H1 (cell line): ENCODE measurements at regions not wholly inside any gene's neighbourhood (a gene's known extent, or its start where the extent isn't known, plus 50 kb on each side); places are given as distances from the start of the nearest gene placed in this dataset.

Source experiments
- CTCF ChIA-PET: fragments of 300-600 bp; sonication (Branson Sonifier 250); formaldehyde crosslinking; loops from one replicate; lab custom pipeline; 2021; ENCODE audit not compliant: partially characterized antibody; lab: Charles Lee
- POLR2A ChIA-PET: fragments of 300-600 bp; sonication (Branson Sonifier 250); formaldehyde crosslinking; loops from one replicate; lab custom pipeline; 2021; ENCODE audit warnings: inconsistent platforms; ENCODE audit not compliant: partially characterized antibody; lab: Charles Lee
- DNase-seq, 2 experiments: peaks; one replicate each; pipeline versions ENCODE4 v3.0.0 to v3.0.0-alpha.2; 2010 to 2022; ENCODE audit warnings: low spot score in 2 of 2, low read depth in 1 of 2, mixed read lengths in 1 of 2
- FAIRE-seq: peaks from 2 replicates; lab custom pipeline; 2011; peaks lifted over from hg19 to GRCh38; lab: Jason Lieb, UNC
- H2AFZ ChIP-seq: 2 replicates; pipeline ENCODE4 v1.8.1; 2012; ENCODE audit warnings: low read length, inconsistent platforms
- H2AK5ac ChIP-seq: 2 replicates; pipeline ENCODE4 v1.6.1; 2013; ENCODE audit warnings: low read depth, low read length
- H2BK120ac ChIP-seq: replicated peaks from 2 replicates; pipeline ENCODE3; 2013; ENCODE audit warnings: low read depth, low read length, inconsistent platforms
- H2BK12ac ChIP-seq: 2 replicates; pipeline ENCODE4 v1.6.1; 2013; ENCODE audit warnings: low read depth, low read length
- H2BK15ac ChIP-seq: 2 replicates; pipeline ENCODE4 v1.6.1; 2013; ENCODE audit warnings: low read length
- H2BK20ac ChIP-seq: 2 replicates; pipeline ENCODE4 v1.6.1; 2013; ENCODE audit warnings: low read length
- H2BK5ac ChIP-seq: 2 replicates; pipeline ENCODE4 v1.6.1; 2013; ENCODE audit warnings: low read depth, low read length
- H3K14ac ChIP-seq: 2 replicates; pipeline ENCODE4 v1.6.1; 2013; ENCODE audit warnings: inconsistent platforms; ENCODE audit not compliant: insufficient read length
- H3K18ac ChIP-seq: 2 replicates; pipeline ENCODE4 v1.6.1; 2013; ENCODE audit warnings: low read length; ENCODE audit errors: extremely low read depth
- H3K23ac ChIP-seq: 2 replicates; pipeline ENCODE4 v1.6.1; 2013; ENCODE audit warnings: inconsistent platforms; ENCODE audit not compliant: insufficient read length
- H3K23me2 ChIP-seq: 2 replicates; pipeline ENCODE4 v1.6.1; 2013; ENCODE audit warnings: low read depth, low read length
- H3K27ac ChIP-seq: 2 replicates; pipeline ENCODE4 v1.6.1; 2011; ENCODE audit warnings: low read depth, low read length, inconsistent platforms
- H3K27me3 ChIP-seq, 4 experiments: replicated peaks in 1 of 4; 1 replicate in 1 of 4; 2 replicates in 3 of 4; pipeline versions ENCODE4 v1.6.1 to v1.8.1; 2011 to 2013; ENCODE audit warnings: low read length in 3 of 4, mild to moderate bottlenecking in 3 of 4, inconsistent platforms in 2 of 4, mixed read lengths in 2 of 4, moderate library complexity in 1 of 4; ENCODE audit not compliant: control insufficient read depth in 3 of 4, insufficient read depth in 3 of 4; ENCODE audit errors: extremely low read depth in 1 of 4
- H3K36me3 ChIP-seq, 4 experiments: 2 replicates each; pipeline versions ENCODE4 v1.6.1 to v1.8.1; 2011 to 2013; ENCODE audit warnings: mild to moderate bottlenecking in 4 of 4, low read length in 3 of 4, moderate library complexity in 2 of 4, control low read depth in 1 of 4, inconsistent platforms in 1 of 4; ENCODE audit not compliant: insufficient read depth in 4 of 4, control insufficient read depth in 2 of 4
- H3K4ac ChIP-seq: replicated peaks from 2 replicates; pipeline ENCODE3; 2013; ENCODE audit warnings: low read length, low read depth, mixed read lengths, inconsistent platforms; ENCODE audit not compliant: insufficient read length
- H3K4me1 ChIP-seq, 4 experiments: replicated peaks in 1 of 4; 1 replicate in 1 of 4; 2 replicates in 3 of 4; pipeline versions ENCODE4 v1.6.1 to v1.8.1; 2011 to 2013; ENCODE audit warnings: low read length in 3 of 4, inconsistent platforms in 2 of 4, mixed read lengths in 1 of 4; ENCODE audit not compliant: insufficient read depth in 4 of 4, control insufficient read depth in 3 of 4
- H3K4me2 ChIP-seq, 2 experiments: 2 replicates each; pipeline versions ENCODE4 v1.6.1 to v1.8.1; 2011 to 2013; ENCODE audit warnings: low read depth in 2 of 2, low read length in 2 of 2, control low read depth in 1 of 2, inconsistent platforms in 1 of 2, mild to moderate bottlenecking in 1 of 2; ENCODE audit not compliant: insufficient read depth in 1 of 2
- H3K4me3 ChIP-seq, 4 experiments: fragments of 200-600, 300-600 bp in 1 of 4; sonication (generic), shearing (Covaris generic), sonication (Bioruptor Twin) in 1 of 4; 2 replicates each; pipeline versions ENCODE4 v1.5.1 to v1.8.1; 2011 to 2016; ENCODE audit warnings: low read length in 4 of 4, low read depth in 3 of 4, control low read depth in 2 of 4, inconsistent platforms in 2 of 4, mild to moderate bottlenecking in 2 of 4, mixed read lengths in 1 of 4, moderate library complexity in 1 of 4; ENCODE audit not compliant: insufficient read depth in 2 of 4; ENCODE audit errors: extremely low read depth in 1 of 4
- H3K56ac ChIP-seq: replicated peaks from 2 replicates; pipeline ENCODE3; 2013; ENCODE audit warnings: low read depth, mild to moderate bottlenecking, mixed read lengths, low read length, inconsistent platforms; ENCODE audit not compliant: insufficient read length
- H3K79me1 ChIP-seq: 2 replicates; pipeline ENCODE4 v1.6.1; 2013; ENCODE audit warnings: low read depth, low read length, control low read depth
- H3K79me2 ChIP-seq, 2 experiments: 2 replicates each; pipeline versions ENCODE4 v1.6.1 to v1.8.1; 2012 to 2013; ENCODE audit warnings: low read length in 2 of 2, mild to moderate bottlenecking in 2 of 2, inconsistent platforms in 1 of 2; ENCODE audit not compliant: insufficient read depth in 2 of 2, control insufficient read depth in 1 of 2
- H3K9ac ChIP-seq, 4 experiments: replicated peaks in 1 of 4; 1 replicate in 1 of 4; 2 replicates in 3 of 4; pipeline versions ENCODE4 v1.6.1 to v1.8.1; 2011 to 2013; ENCODE audit warnings: low read depth in 3 of 4, low read length in 3 of 4, control low read depth in 2 of 4, mild to moderate bottlenecking in 2 of 4, moderate library complexity in 2 of 4, inconsistent platforms in 1 of 4; ENCODE audit errors: extremely low read depth in 1 of 4
- H3K9me3 ChIP-seq, 2 experiments: 2 replicates each; pipeline versions ENCODE4 v1.6.1 to v1.8.1; 2012 to 2013; ENCODE audit warnings: mild to moderate bottlenecking in 2 of 2, moderate library complexity in 2 of 2, control low read depth in 1 of 2, inconsistent platforms in 1 of 2, low read depth in 1 of 2, low read length in 1 of 2, mixed read lengths in 1 of 2; ENCODE audit not compliant: insufficient read depth in 2 of 2
- H4K20me1 ChIP-seq, 2 experiments: replicated peaks in 1 of 2; 2 replicates each; pipeline versions ENCODE3 to v1.8.1; 2011 to 2013; ENCODE audit warnings: inconsistent platforms in 2 of 2, low read length in 2 of 2, mild to moderate bottlenecking in 1 of 2; ENCODE audit not compliant: insufficient read depth in 2 of 2, control insufficient read depth in 1 of 2
- H4K5ac ChIP-seq: 2 replicates; pipeline ENCODE4 v1.6.1; 2013; ENCODE audit warnings: low read length, low read depth, mixed read lengths, inconsistent platforms; ENCODE audit not compliant: insufficient read length
- H4K8ac ChIP-seq: 2 replicates; pipeline ENCODE4 v1.8.0; 2013; ENCODE audit warnings: mild to moderate bottlenecking, moderate library complexity, low read length, inconsistent platforms; ENCODE audit not compliant: insufficient read depth; ENCODE audit errors: extremely low read depth
- H4K91ac ChIP-seq: replicated peaks from 2 replicates; pipeline ENCODE3; 2013; ENCODE audit warnings: low read length, mixed read lengths, inconsistent platforms; ENCODE audit not compliant: insufficient read length
- ATF2 ChIP-seq: IDR thresholded peaks from 2 replicates; pipeline ENCODE4 v1.6.1; 2012; ENCODE audit warnings: low read length, inconsistent platforms
- CBX8 ChIP-seq: fragments of 300-800, 300-1000 bp; sonication (generic); IDR thresholded peaks from 2 replicates; pipeline ENCODE4 v1.7.1; 2016; ENCODE audit warnings: low read depth, low read length, borderline replicate concordance
- CHD1 ChIP-seq: IDR thresholded peaks from 2 replicates; pipeline ENCODE4 v1.6.1; 2012; ENCODE audit warnings: low read depth, low read length, improper control_type of control experiment
- CHD2 ChIP-seq: IDR thresholded peaks from 2 replicates; pipeline ENCODE4 v1.6.1; 2012; ENCODE audit warnings: low read length, improper control_type of control experiment
- CREB1 ChIP-seq: IDR thresholded peaks from 2 replicates; pipeline ENCODE4 v1.6.1; 2012; ENCODE audit warnings: inconsistent platforms
- EZH2 ChIP-seq: fragments of 200-600 bp; sonication (generic); IDR thresholded peaks from 2 replicates; pipeline ENCODE4 v1.7.1; 2012; ENCODE audit warnings: low read depth, mild to moderate bottlenecking, moderate library complexity, low read length, inconsistent platforms; ENCODE audit not compliant: severe bottlenecking
- HDAC6 ChIP-seq: IDR thresholded peaks from one replicate; pipeline ENCODE4 v1.7.1; 2012; ENCODE audit warnings: low read depth, mild to moderate bottlenecking, inconsistent platforms, low read length, moderate library complexity
- JUN ChIP-seq: IDR thresholded peaks from 2 replicates; pipeline ENCODE4 v1.6.1; 2011; ENCODE audit warnings: low read depth, mild to moderate bottlenecking, improper control_type of control experiment, low read length
- POLR2AphosphoS5 ChIP-seq: IDR thresholded peaks from 2 replicates; pipeline ENCODE4 v1.6.1; 2011; ENCODE audit warnings: low read depth, low read length
- SIRT6 ChIP-seq: IDR thresholded peaks from one replicate; pipeline ENCODE4 v1.7.1; 2012; ENCODE audit warnings: low read length, inconsistent platforms
- TAF1 ChIP-seq: IDR thresholded peaks from 2 replicates; pipeline ENCODE4 v1.6.1; 2011; ENCODE audit warnings: mild to moderate bottlenecking, low read depth, low read length
- TCF12 ChIP-seq: IDR thresholded peaks from 2 replicates; pipeline ENCODE4 v1.6.1; 2011; ENCODE audit warnings: low read depth, mild to moderate bottlenecking, low read length
- WGBS, 2 experiments: shearing (Covaris generic) in 1 of 2; methylation state at CpG; one replicate each; pipeline versions ENCODE4 v1.1.6 to v1.1.7; 2013 to 2015; ENCODE audit warnings: low lambda C conversion rate in 2 of 2, mixed read lengths in 2 of 2, inconsistent platforms in 1 of 2, low coverage in 1 of 2, missing lambda C conversion rate in 1 of 2; ENCODE audit not compliant: insufficient replicate concordance in 2 of 2, insufficient coverage in 1 of 2, insufficient read length in 1 of 2; ENCODE audit errors: extremely low coverage in 1 of 2, missing lambda C conversion rate in 1 of 2; 5-methylcytosine and 5-hydroxymethylcytosine counted together

DNA sequence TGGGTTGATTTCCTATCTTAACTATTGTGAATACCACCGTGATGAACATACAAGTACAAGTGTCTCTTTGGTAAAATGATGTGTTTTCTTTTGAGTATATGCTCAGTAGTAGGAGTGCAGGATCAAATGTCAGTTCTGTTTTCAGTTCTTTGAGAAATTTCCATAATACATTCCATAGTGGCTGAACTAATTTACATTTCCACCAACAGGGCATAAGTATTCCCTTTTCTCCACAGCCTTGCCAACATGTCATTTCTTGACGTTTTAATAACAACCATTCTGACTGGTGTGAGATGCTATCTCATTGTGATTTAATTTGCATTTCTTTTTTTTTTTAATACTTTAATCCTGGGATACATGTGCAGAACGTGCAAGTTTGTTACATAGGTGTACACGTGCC lies 268.8 kb downstream of the CENPW start:
- no peaks in the 10 kb centered on the region for H3K79me1 ChIP-seq
- H2BK12ac ChIP-seq = no peak overlapping the region
- H3K18ac ChIP-seq = no peak overlapping the region
- H2BK15ac ChIP-seq = no peak overlapping the region
- H4K20me1 ChIP-seq = no peaks in the 10 kb centered on the region
- no peak overlapping the region for H4K91ac ChIP-seq
- no peak overlapping the region for H2BK20ac ChIP-seq
- H3K9me3 ChIP-seq = peaks cover 0 to 4% of the 10 kb centered on the region in 2 experiments; a peak in 1 of 4 replicates
- H3K4ac ChIP-seq = no peak overlapping the region
- H3K36me3 ChIP-seq = no peaks in the 10 kb centered on the region
- H3K23me2 ChIP-seq = no peaks in the 10 kb centered on the region
- H3K27ac ChIP-seq = no peak overlapping the region
- no peak overlapping the region for H2BK5ac ChIP-seq
- no peak overlapping the region for H3K14ac ChIP-seq
- H2AFZ ChIP-seq = no peak overlapping the region
- H3K27me3 ChIP-seq = no peaks in the 10 kb centered on the region
- no peak overlapping the region for H4K8ac ChIP-seq
- no peak for FAIRE-seq
- no peak overlapping the region for H2AK5ac ChIP-seq
- ChIA-PET POLR2A (no interaction called here), CTCF (no interaction called here)
- H3K9ac ChIP-seq = no peak overlapping the region
- WGBS, 2 experiments = 91% methylated on average over 4 of the region's 4 CpGs; no CpG with 5 or more reads in 1 of the 2 experiments
- TF ChIP-seq TAF1 (no peak), HDAC6 (no peak), CHD1 (no peak), CREB1 (no peak), CHD2 (no peak), EZH2 (no peak), SIRT6 (no peak), JUN (no peak), POLR2AphosphoS5 (no peak), ATF2 (no peak), TCF12 (no peak), CBX8 (no peak)
- H3K4me2 ChIP-seq = no peak overlapping the region
- H3K56ac ChIP-seq = no peak overlapping the region
- no peaks in the 10 kb centered on the region for H3K79me2 ChIP-seq
- no peak overlapping the region for H3K23ac ChIP-seq
- H2BK120ac ChIP-seq = no peak overlapping the region
- no peak overlapping the region for H4K5ac ChIP-seq
- H3K4me1 ChIP-seq = no peaks in the 10 kb centered on the region
- DNase-seq = no peak
- H3K4me3 ChIP-seq = no peak overlapping the region
